ENCODE measurements at regions not wholly inside any gene's neighbourhood (a gene's known extent, or its start where the extent isn't known, plus 50 kb on each side); places are given as distances from the start of the nearest gene placed in this dataset.

GRCh38 chr16:65727534-65728137, 605.8 kb upstream of the CDH11 start:
- DNase-seq (ENCODE audit: low spot score) = no peak
- ChIA-PET CTCF (ENCODE audit: unreplicated experiment) (no interaction called here), POLR2A (no interaction called here)
- no peaks in the 10 kb centered on the region for H4K20me1 ChIP-seq (ENCODE audit: insufficient read depth, low read length)
- intact Hi-C loops (cut with micrococcal nuclease; ENCODE audit: unreplicated experiment) = no loop called here
- H3K79me2 ChIP-seq (ENCODE audit: insufficient read depth, low read depth, low read length) = no peaks in the 10 kb centered on the region
- H3K9me3 ChIP-seq (ENCODE audit: low read length) = no peaks in the 10 kb centered on the region
- no peak overlapping the region for H3K4me3 ChIP-seq (ENCODE audit: low read depth, low read length, poor library complexity, severe bottlenecking)
- H3K4me1 ChIP-seq (ENCODE audit: insufficient read depth, low read length, poor library complexity, severe bottlenecking) = no peaks in the 10 kb centered on the region
- no peak overlapping the region for H3K4me2 ChIP-seq (ENCODE audit: low read length)
- no peak overlapping the region for H2AFZ ChIP-seq (ENCODE audit: low read length)
- TF ChIP-seq EZH2phosphoT487 (IDR thresholded peaks at IDR 0.05; ENCODE audit: borderline replicate concordance, low read depth, low read length) (no peak), CTCF (conservative IDR thresholded peaks at IDR 0.05; ENCODE audit: low read length) (no peak)
- H3K36me3 ChIP-seq (ENCODE audit: insufficient read depth, low read length) = no peaks in the 10 kb centered on the region
- no peak overlapping the region for H3K27ac ChIP-seq (ENCODE audit: low read depth, low read length, poor library complexity, severe bottlenecking)
- no peaks in the 10 kb centered on the region for H3K9me2 ChIP-seq (ENCODE audit: insufficient read depth, low read length)
- BruUV-seq (replicated peaks) = no TSS peak

- Histone ChIP-seq H3K4me1 (ENCODE audit: insufficient read depth, low read length, poor library complexity, severe bottlenecking) (no peaks in the 10 kb centered on the region), H3K4me3 (ENCODE audit: low read depth, low read length, poor library complexity, severe bottlenecking) (no peak overlapping the region), H3K27ac (ENCODE audit: low read depth, low read length, poor library complexity, severe bottlenecking) (no peak overlapping the region), H4K20me1 (ENCODE audit: insufficient read depth, low read length) (no peaks in the 10 kb centered on the region), H3K9me2 (ENCODE audit: insufficient read depth, low read length) (no peaks in the 10 kb centered on the region), H3K79me2 (ENCODE audit: insufficient read depth, low read depth, low read length) (no peaks in the 10 kb centered on the region), H3K4me2 (ENCODE audit: low read length) (no peak overlapping the region), H2AFZ (ENCODE audit: low read length) (no peak overlapping the region), H3K36me3 (ENCODE audit: insufficient read depth, low read length) (no peaks in the 10 kb centered on the region), H3K9me3 (ENCODE audit: low read length) (no peaks in the 10 kb centered on the region)
- BruUV-seq (replicated peaks) = no TSS peak
- no peak for DNase-seq (ENCODE audit: low spot score)
- ChIA-PET CTCF (ENCODE audit: unreplicated experiment) (no interaction called here), POLR2A (no interaction called here)
- TF ChIP-seq EZH2phosphoT487 (IDR thresholded peaks at IDR 0.05; ENCODE audit: borderline replicate concordance, low read depth, low read length) (no peak), CTCF (conservative IDR thresholded peaks at IDR 0.05; ENCODE audit: low read length) (no peak)
- intact Hi-C loops (cut with micrococcal nuclease; ENCODE audit: unreplicated experiment) = no loop called here
Observed at GRCh38 chr16:65725156-65725845, 603.4 kb upstream of the CDH11 start.

GRCh38 chr16:65722429-65722828, 600.6 kb upstream of the CDH11 start:
- Histone ChIP-seq H4K20me1 (ENCODE audit: insufficient read depth, low read length) (no peaks in the 10 kb centered on the region), H3K36me3 (ENCODE audit: insufficient read depth, low read length) (no peaks in the 10 kb centered on the region), H3K9me3 (ENCODE audit: low read length) (no peaks in the 10 kb centered on the region), H3K79me2 (ENCODE audit: insufficient read depth, low read depth, low read length) (no peaks in the 10 kb centered on the region), H3K4me3 (ENCODE audit: low read depth, low read length, poor library complexity, severe bottlenecking) (no peak overlapping the region), H2AFZ (ENCODE audit: low read length) (no peak overlapping the region), H3K27ac (ENCODE audit: low read depth, low read length, poor library complexity, severe bottlenecking) (no peak overlapping the region), H3K4me2 (ENCODE audit: low read length) (no peak overlapping the region), H3K4me1 (ENCODE audit: insufficient read depth, low read length, poor library complexity, severe bottlenecking) (peaks cover 5% of the 10 kb centered on the region), H3K9me2 (ENCODE audit: insufficient read depth, low read length) (no peaks in the 10 kb centered on the region)
- no peak for TF ChIP-seq EZH2phosphoT487 (IDR thresholded peaks at IDR 0.05; ENCODE audit: borderline replicate concordance, low read depth, low read length)
- TF ChIP-seq CTCF (conservative IDR thresholded peaks at IDR 0.05; ENCODE audit: low read length) = no peak
- intact Hi-C loops (cut with micrococcal nuclease; ENCODE audit: unreplicated experiment) = no loop called here
- POLR2A ChIA-PET = no interaction called here
- no peak for DNase-seq (ENCODE audit: low spot score)
- no TSS peak for BruUV-seq (replicated peaks)
- CTCF ChIA-PET (ENCODE audit: unreplicated experiment) = no interaction called here
